ENCODE measurements at regions not wholly inside any gene's neighbourhood (a gene's known extent, or its start where the extent isn't known, plus 50 kb on each side); places are given as distances from the start of the nearest gene placed in this dataset.

DNA sequence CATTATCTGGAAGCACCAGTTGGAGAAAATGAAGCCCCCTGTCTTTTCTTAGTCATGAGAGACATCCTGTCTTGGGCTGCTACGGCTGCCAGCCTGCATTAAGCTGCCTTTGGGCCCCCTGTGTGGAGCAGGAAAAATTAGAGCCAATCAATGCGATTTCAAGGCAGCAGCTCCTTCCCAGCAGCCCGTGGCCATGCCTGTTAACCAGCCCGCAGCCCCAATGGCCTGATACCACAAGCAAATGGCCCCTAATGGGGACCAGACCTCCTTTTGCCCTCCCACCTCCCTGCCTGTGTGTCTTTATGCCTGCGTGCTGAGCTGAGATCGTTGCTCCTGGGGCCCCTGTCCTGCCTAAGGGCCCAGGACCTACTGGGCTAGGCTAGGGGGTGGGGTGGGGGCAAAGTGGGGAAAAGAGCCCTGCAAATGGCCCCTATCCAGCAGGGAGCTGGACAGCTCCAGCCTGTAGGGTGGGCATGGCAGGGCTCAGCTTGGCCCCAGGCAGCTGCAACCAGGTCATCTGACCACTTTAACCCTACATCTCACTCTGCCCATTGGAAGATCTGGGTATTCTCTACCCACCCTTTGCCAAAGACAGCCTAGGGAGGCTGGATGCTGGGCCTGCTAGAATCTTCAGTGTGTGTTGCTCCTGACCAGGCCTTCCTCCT, 53.8 kb upstream of the MRPS22 start:
- H3K4me3 ChIP-seq (ENCODE audit: low read depth, low read length) = no peak overlapping the region
- no peak for DNase-seq (ENCODE audit: low read depth)
- in situ Hi-C loops (cut with HindIII; ENCODE audit: low sequenced_read_pairs) = no loop called here
- TF ChIP-seq CTCF (IDR thresholded peaks at IDR 0.05; ENCODE audit: low read depth, low read length, missing control alignments) = no peak

DNA sequence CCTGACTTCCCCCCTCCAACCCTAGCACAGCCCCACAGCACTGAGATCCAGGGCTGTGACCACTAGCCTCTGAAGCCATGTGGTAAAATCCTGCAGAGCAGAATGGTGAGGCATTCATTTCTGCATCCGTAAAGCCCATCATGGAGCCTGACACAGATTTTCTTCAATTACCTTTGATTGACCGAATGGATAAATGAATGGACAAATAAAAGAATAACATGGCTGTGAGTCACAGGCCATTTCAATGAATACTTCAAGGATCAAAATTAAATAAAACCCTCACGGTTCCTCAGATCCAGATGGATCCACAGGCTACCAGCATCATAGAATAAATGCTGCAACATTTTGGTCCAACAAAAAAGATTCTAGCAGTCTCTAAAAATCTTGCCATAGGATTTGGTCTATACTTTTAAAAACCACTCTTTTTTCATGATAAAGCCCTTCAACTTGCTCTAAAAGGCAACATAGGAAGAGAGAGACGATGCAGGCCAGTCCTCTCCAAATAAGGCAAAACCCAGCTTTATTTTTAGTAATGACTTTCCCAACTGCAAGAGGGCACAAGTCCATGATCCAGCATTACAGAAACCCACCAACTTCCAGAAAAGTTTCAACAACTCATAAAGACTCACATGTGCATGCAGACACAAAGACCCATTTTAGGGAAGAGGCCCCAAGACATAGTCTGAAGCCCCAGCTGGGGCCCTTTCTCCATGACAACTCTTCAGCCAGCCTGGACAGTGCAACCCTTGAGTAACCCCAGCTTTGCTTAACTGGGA, 52.4 kb upstream of the MRPS22 start:
- in situ Hi-C loops (cut with HindIII; ENCODE audit: low sequenced_read_pairs) = no loop called here
- no peak for DNase-seq (ENCODE audit: low read depth)
- no peak for TF ChIP-seq CTCF (IDR thresholded peaks at IDR 0.05; ENCODE audit: low read depth, low read length, missing control alignments)
- no peak overlapping the region for H3K4me3 ChIP-seq (ENCODE audit: low read depth, low read length)

- in situ Hi-C loops (cut with HindIII; ENCODE audit: low sequenced_read_pairs) = no loop called here
- DNase-seq (ENCODE audit: low read depth) = no peak
- H3K4me3 ChIP-seq (ENCODE audit: low read depth, low read length) = no peak overlapping the region
- TF ChIP-seq CTCF (IDR thresholded peaks at IDR 0.05; ENCODE audit: low read depth, low read length, missing control alignments) = no peak
Observed at GRCh38 chr3:139292192-139292591, 51.6 kb upstream of the MRPS22 start.

DNA sequence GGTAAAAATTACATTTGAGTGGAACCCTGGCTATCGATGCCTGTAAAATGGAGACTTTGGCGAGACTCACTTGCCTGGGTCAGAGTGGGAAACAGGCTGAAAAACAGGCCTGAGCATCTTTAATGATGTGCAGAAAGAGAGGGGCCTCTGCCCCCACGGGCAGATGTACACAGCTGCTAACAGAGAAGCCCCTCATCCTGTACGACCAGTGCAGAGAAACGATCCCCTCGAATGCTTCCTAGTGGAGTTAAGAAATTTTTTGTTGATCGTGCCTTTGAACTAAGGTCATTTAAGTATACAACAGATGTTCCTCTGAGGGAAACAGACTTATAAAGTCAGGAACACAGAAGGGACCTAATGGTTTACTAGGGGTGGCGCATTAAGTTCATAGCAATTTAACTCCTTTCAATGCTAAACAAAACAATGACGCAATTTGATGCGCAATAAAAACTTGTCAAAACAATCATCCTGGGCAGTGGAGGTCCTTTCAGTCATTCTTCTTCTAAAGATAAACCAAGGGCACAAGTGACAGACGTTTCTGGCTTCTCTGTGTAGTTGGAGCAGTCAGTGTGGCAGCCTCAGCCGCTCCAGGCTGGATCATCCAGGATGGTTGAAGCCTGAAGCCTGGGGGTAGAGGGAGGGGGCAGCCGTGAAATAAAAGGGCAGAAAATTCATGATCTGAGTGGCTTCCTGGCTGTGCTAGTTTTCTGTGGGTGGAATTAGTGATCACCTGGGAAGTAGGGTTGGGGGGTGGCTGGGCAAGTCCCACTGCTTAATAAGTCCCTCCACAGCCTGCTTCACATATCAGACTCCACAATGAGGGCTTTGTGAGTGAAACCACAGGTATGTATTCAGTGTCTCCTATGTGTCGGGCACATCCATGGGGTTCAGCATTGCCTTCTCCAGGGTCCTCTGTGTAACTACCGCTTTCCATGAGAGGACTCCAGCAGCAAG, 50.8 kb upstream of the MRPS22 start:
- no peak for DNase-seq (ENCODE audit: low read depth)
- no peak overlapping the region for H3K4me3 ChIP-seq (ENCODE audit: low read depth, low read length)
- in situ Hi-C loops (cut with HindIII; ENCODE audit: low sequenced_read_pairs) = no loop called here
- no peak for TF ChIP-seq CTCF (IDR thresholded peaks at IDR 0.05; ENCODE audit: low read depth, low read length, missing control alignments)

DNA sequence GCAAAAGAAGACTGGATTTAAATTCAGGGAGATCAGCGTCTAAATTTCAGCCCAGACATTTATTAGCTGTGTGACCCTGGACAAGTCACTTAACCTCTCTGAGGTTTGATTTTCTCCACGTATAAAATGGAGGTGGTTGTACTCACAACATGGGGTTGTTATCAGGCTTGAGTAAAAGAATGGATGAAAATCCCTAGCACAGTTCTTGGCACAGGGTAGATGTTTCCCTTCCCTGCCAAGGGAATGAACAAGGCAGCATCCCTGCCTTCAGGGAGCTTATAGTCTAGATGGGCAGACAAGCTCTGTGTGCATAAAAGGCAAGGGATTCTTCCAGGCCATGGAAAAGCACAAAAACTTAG, 50.2 kb upstream of the MRPS22 start:
- no peak overlapping the region for H3K4me3 ChIP-seq (ENCODE audit: low read depth, low read length)
- TF ChIP-seq CTCF (IDR thresholded peaks at IDR 0.05; ENCODE audit: low read depth, low read length, missing control alignments) = no peak
- DNase-seq (ENCODE audit: low read depth) = no peak
- in situ Hi-C loops (cut with HindIII; ENCODE audit: low sequenced_read_pairs) = no loop called here
